A673 (cell line): ENCODE measurements at regions not wholly inside any gene's neighbourhood (a gene's known extent, or its start where the extent isn't known, plus 50 kb on each side); places are given as distances from the start of the nearest gene placed in this dataset.

Source experiments
- CTCF ChIP-seq: fragments of 300-800, 200-600 bp; sonication (generic); conservative IDR thresholded peaks from 2 replicates; pipeline ENCODE4 v1.5.1; 2017; ENCODE audit warnings: low read depth, mild to moderate bottlenecking, antibody characterized with exemption, low read length, moderate library complexity, mixed read lengths
- EZH2 ChIP-seq: fragments of 200-600 bp; sonication (generic); IDR thresholded peaks from 2 replicates; pipeline ENCODE4 v1.6.1; 2017; ENCODE audit warnings: borderline replicate concordance, low read depth, mild to moderate bottlenecking, mixed read lengths, antibody characterized with exemption, low read length; ENCODE audit not compliant: poor library complexity, severe bottlenecking

GRCh38 chr2:122219504-122219903 is 464.1 kb downstream of the TSN start:
- no peak for TF ChIP-seq CTCF
- no peak for TF ChIP-seq EZH2
